ENCODE measurements at regions not wholly inside any gene's neighbourhood (a gene's known extent, or its start where the extent isn't known, plus 50 kb on each side); places are given as distances from the start of the nearest gene placed in this dataset.

GRCh38 chr18:51941999-51942398 lies 398.0 kb upstream of the DCC start:
- no peak for DNase-seq (ENCODE audit: low spot score)

- no peak for DNase-seq (ENCODE audit: low spot score)
Measured at GRCh38 chr18:51943281-51943680, 396.7 kb upstream of the DCC start.

GRCh38 chr18:51946946-51947345 lies 393.1 kb upstream of the DCC start:
- no peak for DNase-seq (ENCODE audit: low spot score)

GRCh38 chr18:51952844-51953243 lies 387.2 kb upstream of the DCC start:
- no peak for DNase-seq (ENCODE audit: low spot score)

- DNase-seq (ENCODE audit: low spot score), result no peak
Measured at GRCh38 chr18:51953521-51953920, 386.5 kb upstream of the DCC start.

GRCh38 chr18:51955136-51955535 lies 384.9 kb upstream of the DCC start:
- no peak for DNase-seq (ENCODE audit: low spot score)

- DNase-seq (ENCODE audit: low spot score), result no peak
Measured at GRCh38 chr18:51957001-51957400, 383.0 kb upstream of the DCC start.

- DNase-seq (ENCODE audit: low spot score), result no peak
Measured at GRCh38 chr18:51980101-51980500, 359.9 kb upstream of the DCC start.

GRCh38 chr18:51988277-51988676 lies 351.7 kb upstream of the DCC start:
- no peak for DNase-seq (ENCODE audit: low spot score)

GRCh38 chr18:51997129-51997528 lies 342.9 kb upstream of the DCC start:
- DNase-seq (ENCODE audit: low spot score), result no peak

GRCh38 chr18:51998066-51998465 lies 341.9 kb upstream of the DCC start:
- no peak for DNase-seq (ENCODE audit: low spot score)

GRCh38 chr18:51998711-51999110 lies 341.3 kb upstream of the DCC start:
- DNase-seq (ENCODE audit: low spot score), result no peak

GRCh38 chr18:51999351-51999750 lies 340.6 kb upstream of the DCC start:
- no peak for DNase-seq (ENCODE audit: low spot score)

- no peak for DNase-seq (ENCODE audit: low spot score)
Measured at GRCh38 chr18:52000435-52000834, 339.6 kb upstream of the DCC start.

- no peak for DNase-seq (ENCODE audit: low spot score)
Measured at GRCh38 chr18:52001106-52001505, 338.9 kb upstream of the DCC start.

GRCh38 chr18:52002600-52002999 lies 337.4 kb upstream of the DCC start:
- DNase-seq (ENCODE audit: low spot score), result no peak

- no peak for DNase-seq (ENCODE audit: low spot score)
Measured at GRCh38 chr18:52007105-52007504, 332.9 kb upstream of the DCC start.

- DNase-seq (ENCODE audit: low spot score), result no peak
Measured at GRCh38 chr18:52008330-52008729, 331.7 kb upstream of the DCC start.

- no peak for DNase-seq (ENCODE audit: low spot score)
Measured at GRCh38 chr18:52008736-52009135, 331.3 kb upstream of the DCC start.

GRCh38 chr18:52009958-52010357 lies 330.0 kb upstream of the DCC start:
- no peak for DNase-seq (ENCODE audit: low spot score)

- no peak for DNase-seq (ENCODE audit: low spot score)
Measured at GRCh38 chr18:52045946-52046675, 293.9 kb upstream of the DCC start.

- DNase-seq (ENCODE audit: low spot score), result no peak
Measured at GRCh38 chr18:52046842-52047241, 293.2 kb upstream of the DCC start.

GRCh38 chr18:52054324-52054723 lies 285.7 kb upstream of the DCC start:
- DNase-seq (ENCODE audit: low spot score), result no peak

GRCh38 chr18:52060607-52061304 lies 279.2 kb upstream of the DCC start:
- DNase-seq (ENCODE audit: low spot score), result no peak
